ENCODE measurements at regions not wholly inside any gene's neighbourhood (a gene's known extent, or its start where the extent isn't known, plus 50 kb on each side); places are given as distances from the start of the nearest gene placed in this dataset.

DNA sequence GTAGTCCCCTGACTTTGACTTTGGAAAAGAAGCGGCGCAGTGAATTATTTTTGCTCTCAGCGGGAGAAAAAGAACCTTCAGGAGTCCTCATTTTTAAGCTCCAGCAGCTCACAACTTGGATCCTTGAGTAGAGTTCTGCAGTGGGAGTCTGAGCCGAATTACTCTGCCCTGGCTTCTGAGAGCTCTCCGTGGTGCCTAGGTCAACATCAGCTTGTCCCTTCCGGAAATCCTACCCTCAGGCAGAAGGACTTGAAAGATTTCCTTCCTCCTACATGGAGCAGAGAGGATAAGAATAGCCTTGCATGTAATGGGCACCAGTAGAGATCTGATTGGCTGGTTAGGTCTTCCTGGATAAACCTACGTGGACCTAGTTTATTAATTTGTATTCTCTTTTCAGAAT is 549.7 kb upstream of the TENM3 start:
- DNase-seq (ENCODE audit: insufficient read length, low spot score) (no peak), FAIRE-seq (no peak)
- TF ChIP-seq POLR2A (IDR thresholded peaks at IDR 0.05; ENCODE audit: low read depth, low read length), result no peak

DNA sequence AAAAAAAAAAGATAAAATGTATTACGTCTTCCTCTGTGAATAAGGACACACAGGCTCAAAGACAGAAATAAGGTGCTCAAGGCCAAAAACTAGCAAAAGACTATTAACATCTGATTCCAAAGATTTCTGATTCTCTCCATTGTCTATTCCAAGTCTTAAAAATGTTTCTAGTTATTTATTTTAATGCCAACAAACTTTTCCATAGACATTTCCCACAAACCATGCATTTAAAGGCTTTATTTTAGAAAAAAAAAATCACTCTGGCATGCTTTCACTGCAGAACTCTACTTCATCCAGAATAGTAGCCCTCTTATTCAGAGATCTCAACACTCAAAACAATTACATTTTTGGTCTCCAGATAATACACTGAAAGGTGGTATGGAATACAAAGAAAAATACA is 545.0 kb upstream of the TENM3 start:
- no peak for TF ChIP-seq POLR2A (IDR thresholded peaks at IDR 0.05; ENCODE audit: low read depth, low read length)
- FAIRE-seq (no peak), DNase-seq (ENCODE audit: insufficient read length, low spot score) (no peak)

DNA sequence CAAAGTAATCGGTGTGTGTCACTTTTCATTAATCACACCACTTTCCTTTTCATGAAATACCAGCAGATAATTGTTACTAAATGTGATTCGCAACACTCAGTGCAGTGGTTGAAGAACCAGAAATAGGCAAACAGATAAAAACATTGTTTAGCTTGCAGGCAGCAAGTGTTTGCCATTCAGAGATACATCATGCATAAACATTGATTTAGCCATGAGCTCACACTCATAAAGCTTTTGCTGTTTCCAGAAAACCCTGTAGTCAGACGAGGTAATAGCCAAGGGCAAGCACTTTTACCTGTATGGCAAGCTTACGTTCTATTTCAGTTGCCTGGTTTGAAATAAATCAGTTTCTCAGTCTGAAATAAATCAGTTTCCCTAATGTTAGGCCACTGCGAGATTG is 542.0 kb upstream of the TENM3 start:
- FAIRE-seq, result no peak

DNA sequence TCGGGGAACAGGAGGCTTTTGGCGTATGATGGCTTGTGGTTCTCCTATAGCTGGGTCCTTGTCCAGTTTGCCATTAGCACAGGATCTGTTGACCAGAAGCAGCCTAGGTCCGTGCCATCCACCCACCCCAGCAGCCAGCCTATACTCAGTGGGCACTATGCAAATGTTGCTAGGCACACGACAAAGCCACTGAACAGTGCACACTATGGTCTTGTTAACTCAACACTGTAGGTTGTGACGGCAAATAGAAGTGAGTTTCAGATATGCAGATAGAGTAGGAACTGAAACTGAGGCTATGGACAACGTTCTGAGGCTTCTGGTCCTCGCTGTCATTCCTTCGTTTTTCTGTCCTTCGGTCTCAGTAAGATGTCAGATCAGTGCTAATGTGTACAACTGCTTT is 541.3 kb upstream of the TENM3 start:
- TF ChIP-seq POLR2A (IDR thresholded peaks at IDR 0.05; ENCODE audit: low read depth, low read length), result no peak
- FAIRE-seq (no peak), DNase-seq (ENCODE audit: insufficient read length, low spot score) (no peak)

More for the DNA sequence above, 542.0 kb upstream of the TENM3 start:
- no peak for DNase-seq (ENCODE audit: insufficient read length, low spot score)
- no peak for TF ChIP-seq POLR2A (IDR thresholded peaks at IDR 0.05; ENCODE audit: low read depth, low read length)

DNA sequence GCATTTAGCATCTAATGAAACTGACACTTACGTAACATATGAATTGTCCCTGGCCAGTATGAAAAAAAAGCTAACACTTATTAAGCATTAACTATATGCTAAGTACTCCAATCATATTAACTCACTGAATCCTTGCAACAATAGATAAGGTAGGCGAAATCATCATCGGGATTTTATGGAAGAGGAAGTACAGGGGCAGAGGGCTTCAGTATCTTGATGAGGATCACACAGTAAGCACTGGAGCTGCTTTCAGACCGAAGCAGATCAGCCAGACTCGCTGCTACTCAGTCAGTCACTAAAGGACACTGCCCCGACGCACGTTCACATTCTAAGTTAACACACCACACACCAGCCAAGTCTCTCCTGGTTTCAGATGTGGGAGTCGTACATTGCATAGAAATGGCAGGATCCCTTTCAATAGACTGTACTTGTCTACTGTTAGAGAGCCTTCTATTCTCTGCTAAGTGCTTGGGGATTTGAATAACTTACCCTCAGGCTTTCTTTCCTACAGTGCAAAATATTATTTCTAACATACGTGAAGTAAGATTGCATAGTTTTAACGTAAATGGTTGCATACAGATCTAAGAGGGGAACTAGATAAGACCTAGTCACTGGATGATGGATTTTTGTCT is 540.2 kb upstream of the TENM3 start:
- TF ChIP-seq POLR2A (IDR thresholded peaks at IDR 0.05; ENCODE audit: low read depth, low read length), result no peak
- DNase-seq (ENCODE audit: insufficient read length, low spot score) (no peak), FAIRE-seq (no peak)

DNA sequence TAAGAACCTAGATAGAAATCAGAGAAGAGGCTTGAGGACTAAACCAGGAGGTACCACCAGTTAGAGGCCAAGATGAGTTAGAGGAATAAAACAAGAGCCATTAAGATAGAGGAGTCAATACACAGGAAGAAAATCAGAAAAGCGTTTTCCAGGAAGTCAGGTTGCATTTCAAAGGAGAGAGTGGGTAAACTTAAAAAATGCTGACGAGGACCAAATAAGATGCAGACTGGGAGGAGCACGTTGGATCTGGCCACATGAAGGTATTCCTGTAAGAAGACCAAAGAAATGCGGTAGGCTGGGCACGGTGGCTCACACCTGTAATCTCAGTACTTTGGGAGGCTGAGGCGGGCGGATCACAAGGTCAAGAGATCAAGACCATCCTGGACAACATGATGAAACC is 533.1 kb upstream of the TENM3 start:
- DNase-seq (ENCODE audit: insufficient read length, low spot score), result no peak
- FAIRE-seq, result no peak
- TF ChIP-seq POLR2A (IDR thresholded peaks at IDR 0.05; ENCODE audit: low read depth, low read length), result no peak

DNA sequence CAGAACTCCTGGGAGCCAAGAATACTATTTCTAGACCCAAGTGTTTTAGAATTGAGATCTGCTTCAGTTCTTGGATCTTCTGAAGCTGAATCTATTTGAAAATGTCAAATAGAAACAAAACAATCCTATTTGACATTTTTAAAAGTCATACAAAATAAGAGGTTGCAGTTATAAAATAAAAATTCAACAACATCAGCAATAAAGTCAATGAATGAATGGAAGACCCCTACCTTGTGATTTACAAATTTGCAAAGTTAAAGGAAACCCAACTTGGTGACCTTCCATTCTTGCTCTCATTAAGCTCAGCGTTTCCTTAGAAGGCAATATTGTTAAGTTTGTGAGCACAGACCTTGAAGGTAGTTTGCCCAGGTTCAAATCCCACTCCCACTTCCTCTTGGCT is 531.8 kb upstream of the TENM3 start:
- DNase-seq (ENCODE audit: insufficient read length, low spot score), result no peak
- no peak for TF ChIP-seq POLR2A (IDR thresholded peaks at IDR 0.05; ENCODE audit: low read depth, low read length)
- no peak for FAIRE-seq

DNA sequence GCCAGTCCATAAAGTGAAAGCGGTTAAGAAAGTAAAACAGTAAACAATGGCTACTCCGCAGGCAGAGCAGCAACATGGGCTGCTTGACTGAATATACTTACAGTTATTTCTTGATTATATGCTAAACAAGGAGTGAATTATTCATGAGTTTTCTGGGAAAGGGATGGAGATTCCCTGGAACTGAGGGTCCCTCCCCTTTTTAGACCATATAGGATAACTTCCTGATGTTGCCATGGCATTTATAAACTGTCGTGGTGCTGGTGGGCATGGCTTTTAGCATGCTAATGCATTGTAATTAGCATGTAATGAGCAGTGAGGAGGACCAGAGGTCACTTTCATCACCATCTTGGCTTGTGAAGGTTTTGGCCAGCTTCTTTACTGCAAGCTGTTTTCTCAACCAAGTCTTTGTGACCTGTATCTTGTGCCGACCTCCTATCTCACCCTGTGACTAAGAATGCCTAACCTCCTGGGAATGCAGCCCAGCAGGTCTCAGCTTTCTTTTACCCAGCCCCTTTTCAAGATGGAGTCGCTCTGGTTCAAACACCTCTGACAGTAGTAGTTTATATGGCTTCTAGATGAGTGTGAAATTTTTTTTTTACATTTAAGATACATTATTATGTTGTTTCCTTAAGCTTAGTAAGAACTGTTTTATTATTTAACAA is 514.8 kb upstream of the TENM3 start:
- DNase-seq (ENCODE audit: insufficient read length, low spot score) (no peak), FAIRE-seq (no peak)
- TF ChIP-seq POLR2A (IDR thresholded peaks at IDR 0.05; ENCODE audit: low read depth, low read length), result no peak

DNA sequence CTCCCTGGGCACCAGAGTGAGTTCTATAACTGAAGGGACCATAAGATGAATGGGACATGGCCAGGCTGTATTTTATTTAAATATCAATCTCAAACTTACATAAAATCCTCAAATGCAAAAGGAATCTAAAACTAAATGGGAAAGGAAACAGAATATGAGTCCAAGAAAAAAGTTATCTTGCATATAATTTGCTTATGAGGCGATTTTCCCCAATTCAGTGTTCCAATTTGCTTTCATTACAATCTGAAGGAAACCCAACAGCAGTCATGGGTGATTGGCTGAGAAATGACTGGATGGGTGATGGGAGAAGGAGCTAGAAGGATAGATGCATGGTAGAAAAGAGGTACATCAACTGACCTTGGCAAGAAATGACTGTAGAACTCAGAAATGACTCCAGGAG is 511.3 kb upstream of the TENM3 start:
- FAIRE-seq, result no peak

DNA sequence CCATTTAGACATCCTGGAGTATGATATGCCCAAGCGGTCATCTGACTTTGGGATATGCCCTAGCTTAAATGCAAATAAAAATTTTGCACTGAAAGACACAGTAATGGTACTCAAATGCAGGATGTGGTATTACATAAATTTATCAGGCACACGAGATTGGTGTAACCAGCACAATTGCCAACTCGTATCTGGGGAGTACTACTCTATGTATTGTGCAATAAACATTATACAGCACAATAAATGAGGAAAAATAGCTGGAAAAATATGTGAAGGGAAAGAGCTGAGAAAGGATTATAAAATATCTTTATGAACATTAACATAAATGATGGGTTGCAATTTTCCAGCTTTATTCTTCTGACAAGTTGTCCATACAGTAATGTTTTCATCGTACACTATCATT is 505.5 kb upstream of the TENM3 start:
- FAIRE-seq, result no peak
- no peak for TF ChIP-seq POLR2A (IDR thresholded peaks at IDR 0.05; ENCODE audit: low read depth, low read length)
- DNase-seq (ENCODE audit: insufficient read length, low spot score), result no peak

More for the DNA sequence above, 511.3 kb upstream of the TENM3 start:
- TF ChIP-seq POLR2A (IDR thresholded peaks at IDR 0.05; ENCODE audit: low read depth, low read length), result no peak
- DNase-seq (ENCODE audit: insufficient read length, low spot score), result no peak

DNA sequence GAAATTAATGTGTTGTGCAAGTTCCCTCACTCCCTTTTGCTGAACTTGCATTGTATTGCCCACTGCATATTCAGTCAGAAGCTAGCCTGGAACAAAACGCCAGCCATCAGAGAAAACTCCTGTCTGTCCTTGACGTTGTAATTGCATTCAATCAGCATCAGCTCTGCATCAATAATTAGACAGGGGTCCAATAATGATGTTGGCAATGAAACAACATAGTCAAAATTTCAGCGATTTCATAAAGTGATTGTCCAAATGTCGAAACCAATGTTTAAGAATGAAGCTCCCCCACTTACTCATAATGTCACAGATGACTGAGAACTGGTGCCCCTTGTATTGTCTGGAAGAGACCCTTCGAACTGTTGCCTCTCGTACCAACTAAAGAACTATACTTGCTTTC is 504.2 kb upstream of the TENM3 start:
- no peak for TF ChIP-seq POLR2A (IDR thresholded peaks at IDR 0.05; ENCODE audit: low read depth, low read length)
- DNase-seq (ENCODE audit: insufficient read length, low spot score), result no peak
- no peak for FAIRE-seq

DNA sequence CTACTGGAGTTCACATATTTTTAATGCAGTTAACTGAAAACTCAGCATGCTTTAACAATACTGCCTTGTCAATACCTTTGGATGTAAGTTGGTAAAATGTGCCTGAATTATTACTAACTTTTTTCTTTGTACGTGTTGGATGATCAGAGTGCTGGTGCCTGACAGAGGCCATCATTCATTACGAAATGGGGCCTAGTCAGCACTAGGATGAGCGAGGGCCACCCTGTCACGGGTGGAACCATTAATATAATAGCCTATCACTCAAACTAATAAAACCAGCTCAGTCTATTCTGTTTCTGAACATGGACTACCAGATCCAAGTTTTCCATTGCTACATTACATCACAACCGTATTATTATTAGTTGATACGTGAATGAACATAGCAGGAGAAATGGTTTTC is 501.7 kb upstream of the TENM3 start:
- no peak for FAIRE-seq
- no peak for TF ChIP-seq POLR2A (IDR thresholded peaks at IDR 0.05; ENCODE audit: low read depth, low read length)
- DNase-seq (ENCODE audit: insufficient read length, low spot score), result no peak

DNA sequence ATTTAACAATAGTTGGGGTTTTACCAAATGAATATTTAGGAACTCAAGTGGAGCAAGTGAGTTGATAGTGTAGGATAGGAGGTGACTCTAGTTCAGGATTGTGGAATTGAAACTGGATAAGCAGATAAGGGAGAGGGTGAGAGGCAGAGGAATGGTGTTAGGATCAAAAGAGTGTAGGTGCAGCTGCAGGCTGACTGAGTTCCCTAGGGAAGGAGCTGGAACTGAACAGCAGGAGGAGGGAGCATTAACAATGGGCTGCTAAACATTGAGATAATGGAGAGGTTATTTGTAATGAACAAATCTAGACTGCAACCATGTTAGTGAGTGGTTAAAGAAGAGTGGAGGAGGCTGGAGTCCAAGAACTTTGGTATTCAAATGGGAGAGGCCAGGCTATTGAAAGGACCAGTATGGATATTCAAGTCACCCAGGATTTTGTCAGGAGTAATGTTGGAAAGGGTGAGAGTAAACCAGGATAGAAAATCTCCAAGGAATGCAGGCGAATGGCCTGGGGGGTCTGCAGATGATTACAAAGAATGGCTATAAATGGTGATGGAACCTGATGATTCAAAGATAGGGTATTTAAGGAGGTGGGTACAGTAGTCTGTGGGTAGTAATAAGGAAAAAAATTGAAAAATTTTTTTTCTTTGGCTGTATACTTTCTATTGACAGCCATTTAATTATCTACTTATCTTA is 497.1 kb upstream of the TENM3 start:
- FAIRE-seq (no peak), DNase-seq (ENCODE audit: insufficient read length, low spot score) (no peak)

DNA sequence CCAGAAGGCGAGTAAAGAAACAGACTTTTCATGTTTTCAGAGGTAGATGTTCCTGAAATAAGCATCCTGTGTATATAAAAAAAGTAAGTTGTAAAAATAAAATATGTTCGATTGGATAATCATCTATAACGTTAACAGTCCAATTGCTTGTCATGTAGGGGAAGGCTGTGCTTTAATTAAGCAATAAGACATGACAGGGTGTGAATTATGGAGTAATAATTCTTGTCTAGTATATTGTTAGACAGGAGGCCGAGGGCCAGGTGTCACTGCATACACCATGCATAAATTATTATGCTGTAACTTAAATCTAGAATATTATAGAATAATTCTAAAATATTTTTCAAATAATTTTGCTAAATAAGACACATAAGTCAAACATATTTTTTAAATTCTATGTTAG is 494.6 kb upstream of the TENM3 start:
- no peak for TF ChIP-seq POLR2A (IDR thresholded peaks at IDR 0.05; ENCODE audit: low read depth, low read length)
- FAIRE-seq, result no peak
- DNase-seq (ENCODE audit: insufficient read length, low spot score), result no peak

More for the DNA sequence above, 497.1 kb upstream of the TENM3 start:
- TF ChIP-seq POLR2A (IDR thresholded peaks at IDR 0.05; ENCODE audit: low read depth, low read length), result no peak

DNA sequence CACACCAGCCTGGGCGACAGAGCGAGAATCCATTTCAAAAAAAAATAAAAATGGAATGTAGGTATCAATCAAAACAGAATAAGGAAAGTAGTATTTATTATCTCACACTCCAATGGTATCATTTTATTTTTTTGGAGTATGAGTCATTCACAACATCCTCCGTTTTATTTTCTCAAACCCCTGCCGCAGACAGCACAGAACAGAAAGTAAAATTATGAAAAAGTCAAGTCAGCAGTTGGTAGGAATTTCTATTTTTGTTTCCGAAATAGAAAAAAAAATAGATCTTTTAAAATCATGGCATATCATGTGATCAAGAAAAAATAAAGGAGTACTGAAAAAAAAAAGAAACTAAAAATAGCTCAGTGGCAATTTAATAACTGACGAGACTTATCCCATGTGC is 490.7 kb upstream of the TENM3 start:
- TF ChIP-seq POLR2A (IDR thresholded peaks at IDR 0.05; ENCODE audit: low read depth, low read length), result no peak
- DNase-seq (ENCODE audit: insufficient read length, low spot score) (no peak), FAIRE-seq (no peak)
